ENCODE measurements at regions not wholly inside any gene's neighbourhood (a gene's known extent, or its start where the extent isn't known, plus 50 kb on each side); places are given as distances from the start of the nearest gene placed in this dataset.

GRCh38 chr1:4601941-4602340 lies 52.5 kb upstream of the AJAP1 start:
- no peak for DNase-seq

- no peak for DNase-seq
Observed at GRCh38 chr1:4602462-4603294, 51.7 kb upstream of the AJAP1 start.

- DNase-seq = no peak
Observed at GRCh38 chr1:4603295-4604110, 50.9 kb upstream of the AJAP1 start.

Measured in NCI-H510A treated with DMSO at 0.1 percent for 48 hours (cell line).